NCI-H1105 (cell line): ENCODE measurements at regions not wholly inside any gene's neighbourhood (a gene's known extent, or its start where the extent isn't known, plus 50 kb on each side); places are given as distances from the start of the nearest gene placed in this dataset.

Source experiments
- DNase-seq: peaks from one replicate; lab custom pipeline; 2025; lab: John Stamatoyannopoulos, UW

GRCh38 chr12:116483959-116484750 is 75.0 kb upstream of the MAP1LC3B2 start:
- no peak for DNase-seq

GRCh38 chr12:116484807-116485206 is 74.4 kb upstream of the MAP1LC3B2 start:
- DNase-seq: no peak

GRCh38 chr12:116489116-116489515 is 70.1 kb upstream of the MAP1LC3B2 start:
- no peak for DNase-seq

GRCh38 chr12:116490471-116490870 is 68.7 kb upstream of the MAP1LC3B2 start:
- no peak for DNase-seq

- no peak for DNase-seq
Measured at GRCh38 chr12:116492703-116493324, 66.4 kb upstream of the MAP1LC3B2 start.

- DNase-seq: no peak
Measured at GRCh38 chr12:116495260-116495659, 63.9 kb upstream of the MAP1LC3B2 start.

GRCh38 chr12:116497051-116497591 is 62.1 kb upstream of the MAP1LC3B2 start:
- no peak for DNase-seq

- no peak for DNase-seq
Measured at GRCh38 chr12:116498471-116498870, 60.7 kb upstream of the MAP1LC3B2 start.

GRCh38 chr12:116502141-116502725 is 56.9 kb upstream of the MAP1LC3B2 start:
- DNase-seq: no peak

- DNase-seq: no peak
Measured at GRCh38 chr12:116502989-116503496, 56.1 kb upstream of the MAP1LC3B2 start.

- no peak for DNase-seq
Measured at GRCh38 chr12:116504438-116504837, 54.7 kb upstream of the MAP1LC3B2 start.

- DNase-seq: no peak
Measured at GRCh38 chr12:116506697-116507064, 52.5 kb upstream of the MAP1LC3B2 start.

- DNase-seq: no peak
Measured at GRCh38 chr12:116508145-116509121, 50.7 kb upstream of the MAP1LC3B2 start.
